SIG-M5 treated with dmso at 0.1 percent for 504 hours (cell line): ENCODE measurements at regions not wholly inside any gene's neighbourhood (a gene's known extent, or its start where the extent isn't known, plus 50 kb on each side); places are given as distances from the start of the nearest gene placed in this dataset.

Experiments used
- DNase-seq: peaks from one replicate; lab custom pipeline; 2025; ENCODE audit not compliant: unreplicated experiment; lab: John Stamatoyannopoulos, UW

- DNase-seq = no peak
Measured at GRCh38 chr5:68555907-68556681, 340.5 kb downstream of the PIK3R1 start.

GRCh38 chr5:68557162-68557936 lies 341.8 kb downstream of the PIK3R1 start:
- DNase-seq = no peak

- no peak for DNase-seq
Measured at GRCh38 chr5:68562308-68562707, 346.8 kb downstream of the PIK3R1 start.

- DNase-seq = no peak
Measured at GRCh38 chr5:68565427-68565826, 349.9 kb downstream of the PIK3R1 start.

- no peak for DNase-seq
Measured at GRCh38 chr5:68576805-68577204, 361.2 kb downstream of the PIK3R1 start.

GRCh38 chr5:68582284-68582683 lies 366.7 kb downstream of the PIK3R1 start:
- no peak for DNase-seq

- DNase-seq = no peak
Measured at GRCh38 chr5:68587171-68587570, 371.6 kb downstream of the PIK3R1 start.

- no peak for DNase-seq
Measured at GRCh38 chr5:68591850-68592249, 376.3 kb downstream of the PIK3R1 start.

- no peak for DNase-seq
Measured at GRCh38 chr5:68592351-68592750, 376.8 kb downstream of the PIK3R1 start.

- peak; percentile 16 for DNase-seq
Measured at GRCh38 chr5:68593211-68593671, 377.7 kb downstream of the PIK3R1 start.

- no peak for DNase-seq
Measured at GRCh38 chr5:68612972-68613371, 397.4 kb downstream of the PIK3R1 start.

- DNase-seq = no peak
Measured at GRCh38 chr5:68618501-68618900, 402.9 kb downstream of the PIK3R1 start.

GRCh38 chr5:68627001-68627400 lies 411.4 kb downstream of the PIK3R1 start:
- no peak for DNase-seq

- no peak for DNase-seq
Measured at GRCh38 chr5:68628082-68628814, 412.7 kb downstream of the PIK3R1 start.

- no peak for DNase-seq
Measured at GRCh38 chr5:68630354-68630753, 414.8 kb downstream of the PIK3R1 start.

- no peak for DNase-seq
Measured at GRCh38 chr5:68631884-68632283, 416.3 kb downstream of the PIK3R1 start.

GRCh38 chr5:68641211-68641610 lies 425.7 kb downstream of the PIK3R1 start:
- DNase-seq = no peak

- DNase-seq = no peak
Measured at GRCh38 chr5:68643064-68643463, 427.5 kb downstream of the PIK3R1 start.

GRCh38 chr5:68644971-68645370 lies 429.4 kb downstream of the PIK3R1 start:
- no peak for DNase-seq

- DNase-seq = no peak
Measured at GRCh38 chr5:68646144-68646543, 430.6 kb downstream of the PIK3R1 start.

GRCh38 chr5:68647743-68648142 lies 432.2 kb downstream of the PIK3R1 start:
- DNase-seq = no peak
